IMR-90 (cell line): ENCODE measurements at regions not wholly inside any gene's neighbourhood (a gene's known extent, or its start where the extent isn't known, plus 50 kb on each side); places are given as distances from the start of the nearest gene placed in this dataset.

Experiments used
- ATAC-seq: fragments of 200-7000 bp; cut with Tn5 transposase; 2 replicates; pipeline ENCODE4 v1.9.1; 2020; ENCODE audit warnings: low read depth, mild to moderate bottlenecking, moderate library complexity
- BruUV-seq: library from RNA; stranded (reverse); fragments of 400-500 nt; replicated peaks from 2 replicates; lab custom pipeline; 2021; lab: Mats Ljungman, UMichigan
- CTCF ChIA-PET: fragments of 300-600 bp; formaldehyde crosslinking; extraction: SDS; loops from one replicate; lab custom pipeline; 2021; ENCODE audit warnings: antibody characterized with exemption; lab: Yijun Ruan, JAX
- POLR2A ChIA-PET: fragments of 300-600 bp; sonication (Branson Sonifier 250); formaldehyde crosslinking; loops from one replicate; lab custom pipeline; 2022; ENCODE audit warnings: antibody characterized with exemption; ENCODE audit not compliant: unreplicated experiment; lab: Charles Lee
- DNase-seq: peaks from one replicate; pipeline ENCODE4 v3.0.0; 2013
- H2AFZ ChIP-seq: replicated peaks from 2 replicates; pipeline ENCODE3; 2013; ENCODE audit warnings: low read length, mild to moderate bottlenecking; ENCODE audit not compliant: poor library complexity
- H2AK5ac ChIP-seq: 2 replicates; pipeline ENCODE4 v1.6.1; 2013; ENCODE audit warnings: low read depth, low read length, inconsistent platforms
- H2AK9ac ChIP-seq: replicated peaks from 2 replicates; pipeline ENCODE3; 2013; ENCODE audit warnings: mild to moderate bottlenecking, low read depth, low read length, moderate library complexity; ENCODE audit not compliant: poor library complexity
- H2BK120ac ChIP-seq: 2 replicates; pipeline ENCODE4 v1.6.1; 2013; ENCODE audit warnings: low read depth, low read length, inconsistent platforms
- H2BK15ac ChIP-seq: 3 replicates; pipeline ENCODE4 v1.6.1; 2013; ENCODE audit warnings: low read depth, low read length, inconsistent platforms
- H2BK20ac ChIP-seq: 2 replicates; pipeline ENCODE4 v1.6.1; 2013; ENCODE audit warnings: low read depth, mild to moderate bottlenecking, inconsistent platforms, low read length, moderate library complexity
- H2BK5ac ChIP-seq: 2 replicates; pipeline ENCODE4 v1.6.1; 2013; ENCODE audit warnings: mild to moderate bottlenecking, low read depth, low read length, inconsistent platforms; ENCODE audit not compliant: poor library complexity, severe bottlenecking
- H3K14ac ChIP-seq: replicated peaks from 2 replicates; pipeline ENCODE4 v1.6.1; 2013; ENCODE audit warnings: low read depth, low read length, inconsistent platforms
- H3K18ac ChIP-seq: 2 replicates; pipeline ENCODE4 v1.6.1; 2013; ENCODE audit warnings: low read depth, low read length, control low read depth
- H3K23ac ChIP-seq: 2 replicates; pipeline ENCODE4 v1.6.1; 2013; ENCODE audit warnings: low read depth, low read length, inconsistent platforms
- H3K27ac ChIP-seq: 2 replicates; pipeline ENCODE4 v1.5.1; 2013; ENCODE audit warnings: mild to moderate bottlenecking, control low read depth, low read length; ENCODE audit not compliant: insufficient read depth
- H3K27me3 ChIP-seq: 2 replicates; pipeline ENCODE4 v1.6.1; 2013; ENCODE audit warnings: low read length; ENCODE audit not compliant: control insufficient read depth, insufficient read depth
- H3K36me3 ChIP-seq: 2 replicates; pipeline ENCODE4 v1.6.1; 2013; ENCODE audit warnings: low read length, mixed read lengths; ENCODE audit not compliant: control insufficient read depth, insufficient read depth
- H3K4ac ChIP-seq: 2 replicates; pipeline ENCODE4 v1.6.1; 2013; ENCODE audit warnings: low read depth, low read length, inconsistent platforms
- H3K4me1 ChIP-seq: 2 replicates; pipeline ENCODE4 v1.6.1; 2013; ENCODE audit warnings: low read length, mixed read lengths; ENCODE audit not compliant: control insufficient read depth, insufficient read depth
- H3K4me2 ChIP-seq: 2 replicates; pipeline ENCODE4 v1.6.1; 2013; ENCODE audit warnings: low read depth, mild to moderate bottlenecking, control low read depth, low read length, moderate library complexity
- H3K4me3 ChIP-seq: 2 replicates; pipeline ENCODE4 v1.5.1; 2013; ENCODE audit warnings: low read depth, mild to moderate bottlenecking, control low read depth, low read length, moderate library complexity; ENCODE audit not compliant: insufficient read depth
- H3K56ac ChIP-seq: 2 replicates; pipeline ENCODE4 v1.6.1; 2013; ENCODE audit warnings: low read length, inconsistent platforms; ENCODE audit not compliant: insufficient read depth; ENCODE audit errors: extremely low read depth
- H3K79me1 ChIP-seq, 2 experiments: 2 replicates each; pipeline ENCODE4 v1.6.1; 2013; ENCODE audit warnings: low read length in 2 of 2, inconsistent platforms in 1 of 2, low read depth in 1 of 2
- H3K9ac ChIP-seq: 2 replicates; pipeline ENCODE4 v1.6.1; 2013; ENCODE audit warnings: low read depth, low read length, control low read depth
- H3K9me1 ChIP-seq: 2 replicates; pipeline ENCODE4 v1.6.1; 2013; ENCODE audit warnings: low read length, inconsistent platforms; ENCODE audit not compliant: insufficient read depth
- H3K9me3 ChIP-seq: 2 replicates; pipeline ENCODE4 v1.6.1; 2013; ENCODE audit warnings: low read length; ENCODE audit not compliant: control insufficient read depth, insufficient read depth
- H4K20me1 ChIP-seq: 2 replicates; pipeline ENCODE4 v1.6.1; 2013; ENCODE audit warnings: low read length, inconsistent platforms; ENCODE audit not compliant: insufficient read depth
- H4K5ac ChIP-seq: 2 replicates; pipeline ENCODE4 v1.6.1; 2013; ENCODE audit warnings: mild to moderate bottlenecking, low read depth, low read length, control low read depth
- H4K8ac ChIP-seq, 2 experiments: 2 replicates each; pipeline ENCODE4 v1.6.1; 2013; ENCODE audit warnings: low read depth in 2 of 2, low read length in 2 of 2, control low read depth in 1 of 2, inconsistent platforms in 1 of 2
- H4K91ac ChIP-seq: 2 replicates; pipeline ENCODE4 v1.6.1; 2013; ENCODE audit warnings: low read depth, low read length, inconsistent platforms; ENCODE audit not compliant: insufficient read depth
- BHLHE40 ChIP-seq: fragments of 150-350 bp; IDR thresholded peaks from 2 replicates; pipeline ENCODE4 v1.6.1; 2016; ENCODE audit warnings: mild to moderate bottlenecking, low read depth, low read length
- CEBPB ChIP-seq: IDR thresholded peaks from 2 replicates; pipeline ENCODE4 v1.6.1; 2012; ENCODE audit warnings: low read depth, low read length, improper control_type of control experiment
- CHD1 ChIP-seq: IDR thresholded peaks from 2 replicates; pipeline ENCODE4 v1.6.1; 2012; ENCODE audit warnings: low read depth, low read length, improper control_type of control experiment
- MAFK ChIP-seq: IDR thresholded peaks from 2 replicates; pipeline ENCODE4 v1.6.1; 2012; ENCODE audit warnings: low read depth, low read length, improper control_type of control experiment
- POLR2A ChIP-seq: IDR thresholded peaks from 2 replicates; pipeline ENCODE4 v1.6.1; 2012; ENCODE audit warnings: mild to moderate bottlenecking, low read depth, low read length
- RAD21 ChIP-seq: IDR thresholded peaks from 2 replicates; pipeline ENCODE4 v1.6.1; 2012; ENCODE audit warnings: low read length, improper control_type of control experiment
- RFX5 ChIP-seq: IDR thresholded peaks from 2 replicates; pipeline ENCODE4 v1.8.0; 2012; ENCODE audit warnings: low read depth, mild to moderate bottlenecking, low read length, moderate library complexity
- SMC3 ChIP-seq: fragments of 150-350 bp; IDR thresholded peaks from 2 replicates; pipeline ENCODE4 v1.6.1; 2016; ENCODE audit warnings: low read depth, mild to moderate bottlenecking, antibody characterized with exemption, low read length, moderate library complexity
- WGBS, 2 experiments: methylation state at CpG; one replicate each; pipeline versions ENCODE4 v1.1.5 to v1.1.7; 2013; ENCODE audit warnings: missing lambda C conversion rate in 2 of 2; ENCODE audit not compliant: insufficient read length in 1 of 2; ENCODE audit errors: extremely low coverage in 2 of 2; 5-methylcytosine and 5-hydroxymethylcytosine counted together
- dilution Hi-C: fragments of 300-500 bp; cut with HindIII; formaldehyde crosslinking; loops from one replicate; pipeline ENCODE4 v1.14.3; 2018; ENCODE audit warnings: low sequenced_read_pairs; ENCODE audit not compliant: unreplicated experiment
- in situ Hi-C: fragments of 300-500 bp; cut with MboI; formaldehyde crosslinking; loops from 3 replicates; pipeline ENCODE4 v1.14.3; 2019; ENCODE audit warnings: low sequenced_read_pairs, inconsistent platforms, mixed read lengths
- intact Hi-C: fragments of 100-400 bp; cut with micrococcal nuclease; formaldehyde crosslinking; loops from 2 replicates; pipeline ENCODE4 v1.10.0; 2022
- TF ChIP-seq, protein P1 (sequence below): fragments of 150-350 bp; IDR thresholded peaks from 2 replicates; pipeline ENCODE4 v1.6.1; 2016; ENCODE audit warnings: low read depth, mild to moderate bottlenecking, low read length, moderate library complexity, borderline replicate concordance
- TF ChIP-seq, protein P2 (sequence below): fragments of 150-350 bp; IDR thresholded peaks from 2 replicates; pipeline ENCODE4 v1.6.1; 2017; ENCODE audit warnings: mild to moderate bottlenecking, antibody characterized with exemption, low read length, low read depth

DNA sequence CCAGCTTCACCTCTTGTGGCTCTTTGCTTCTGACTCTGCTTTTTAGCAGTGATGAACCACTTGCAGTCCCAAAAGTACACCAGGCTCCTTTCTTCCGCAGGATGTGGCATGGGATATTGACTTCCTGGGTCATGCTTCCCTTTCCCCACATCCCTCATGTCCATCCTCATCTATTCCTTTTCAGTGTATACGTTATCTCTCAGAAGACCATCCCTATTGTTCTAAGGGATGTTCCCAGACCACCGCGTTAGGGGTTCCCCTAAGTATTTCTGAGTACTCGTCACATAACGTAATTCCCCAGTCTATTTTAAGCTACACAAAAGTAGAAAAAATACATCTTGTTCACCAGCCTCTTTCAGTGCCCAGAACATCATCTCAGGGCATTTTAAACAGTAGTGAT, 71.1 kb upstream of the NLGN4X start:
- Histone ChIP-seq H2BK120ac (no peak overlapping the region), H3K4me3 (no peak overlapping the region), H3K18ac (no peak overlapping the region), H2BK20ac (no peak overlapping the region), H2BK15ac (no peak overlapping the region), H3K23ac (no peak overlapping the region), H3K9ac (no peak overlapping the region), H3K27ac (no peak overlapping the region), H4K8ac (no peak overlapping the region), H3K14ac (no peak overlapping the region), H3K4ac (no peak overlapping the region), H3K56ac (no peak overlapping the region), H3K9me3 (peaks cover 9% of the 10 kb centered on the region), H2AK5ac (no peak overlapping the region), H3K9me1 (no peaks in the 10 kb centered on the region), H3K27me3 (no peaks in the 10 kb centered on the region), H3K4me1 (no peaks in the 10 kb centered on the region), H2AK9ac (no peak overlapping the region), H3K4me2 (no peak overlapping the region), H4K91ac (no peak overlapping the region), H2BK5ac (no peak overlapping the region), H4K5ac (no peak overlapping the region), H2AFZ (no peak overlapping the region), H4K20me1 (no peaks in the 10 kb centered on the region), H3K79me1 (no peaks in the 10 kb centered on the region), H3K36me3 (no peaks in the 10 kb centered on the region)
- intact Hi-C loops (no loop called here), dilution Hi-C loops (no loop called here), in situ Hi-C loops (no loop called here)
- no TSS peak for BruUV-seq
- DNase-seq: no peak
- TF ChIP-seq SMC3: no peak
- TF ChIP-seq, protein P1, sequence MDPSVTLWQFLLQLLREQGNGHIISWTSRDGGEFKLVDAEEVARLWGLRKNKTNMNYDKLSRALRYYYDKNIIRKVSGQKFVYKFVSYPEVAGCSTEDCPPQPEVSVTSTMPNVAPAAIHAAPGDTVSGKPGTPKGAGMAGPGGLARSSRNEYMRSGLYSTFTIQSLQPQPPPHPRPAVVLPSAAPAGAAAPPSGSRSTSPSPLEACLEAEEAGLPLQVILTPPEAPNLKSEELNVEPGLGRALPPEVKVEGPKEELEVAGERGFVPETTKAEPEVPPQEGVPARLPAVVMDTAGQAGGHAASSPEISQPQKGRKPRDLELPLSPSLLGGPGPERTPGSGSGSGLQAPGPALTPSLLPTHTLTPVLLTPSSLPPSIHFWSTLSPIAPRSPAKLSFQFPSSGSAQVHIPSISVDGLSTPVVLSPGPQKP: no peak
- no peak for TF ChIP-seq POLR2A
- TF ChIP-seq MAFK: no peak
- TF ChIP-seq RFX5: no peak
- TF ChIP-seq CEBPB: no peak
- TF ChIP-seq, protein P2, sequence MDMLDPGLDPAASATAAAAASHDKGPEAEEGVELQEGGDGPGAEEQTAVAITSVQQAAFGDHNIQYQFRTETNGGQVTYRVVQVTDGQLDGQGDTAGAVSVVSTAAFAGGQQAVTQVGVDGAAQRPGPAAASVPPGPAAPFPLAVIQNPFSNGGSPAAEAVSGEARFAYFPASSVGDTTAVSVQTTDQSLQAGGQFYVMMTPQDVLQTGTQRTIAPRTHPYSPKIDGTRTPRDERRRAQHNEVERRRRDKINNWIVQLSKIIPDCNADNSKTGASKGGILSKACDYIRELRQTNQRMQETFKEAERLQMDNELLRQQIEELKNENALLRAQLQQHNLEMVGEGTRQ: no peak
- TF ChIP-seq RAD21: no peak
- TF ChIP-seq CHD1: no peak
- no peak for TF ChIP-seq BHLHE40
- 75% methylated on average over 2 of the region's 6 CpGs; no CpG with 5 or more reads in 1 of the 2 experiments for WGBS, 2 experiments
- POLR2A ChIA-PET: no interaction called here
- CTCF ChIA-PET: no interaction called here
- no peak for ATAC-seq
